ENCODE measurements at regions not wholly inside any gene's neighbourhood (a gene's known extent, or its start where the extent isn't known, plus 50 kb on each side); places are given as distances from the start of the nearest gene placed in this dataset.
"Not testable (repeated sequence)": the region's sequence is repeated elsewhere in the genome, so short reads cannot be mapped to it uniquely, and the experiment has no call there.

DNA sequence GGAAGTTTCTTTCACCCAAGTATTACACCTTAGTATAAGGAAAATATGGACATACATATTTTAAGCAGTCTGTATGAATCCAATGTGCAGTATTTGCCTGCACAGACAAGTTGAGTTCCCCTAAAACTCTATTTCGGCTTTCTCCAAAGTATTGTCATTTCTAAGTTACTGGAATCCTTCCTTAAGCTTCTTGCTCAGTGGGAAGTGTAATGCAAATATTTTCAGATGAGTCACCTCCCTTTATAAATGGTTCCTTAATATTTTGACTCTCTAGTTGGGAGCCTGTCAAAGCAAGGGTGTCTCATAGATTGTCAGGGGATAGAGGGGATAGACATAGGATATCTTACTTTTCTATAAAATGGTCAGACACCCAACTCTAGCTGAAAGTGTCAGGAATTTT is 178.6 kb downstream of the NAA11 start:
- no peak overlapping the region for H3K4me3 ChIP-seq (ENCODE audit: low read length)
- DNase-seq (ENCODE audit: low read depth) = peak; percentile 42
- TF ChIP-seq, protein P1, sequence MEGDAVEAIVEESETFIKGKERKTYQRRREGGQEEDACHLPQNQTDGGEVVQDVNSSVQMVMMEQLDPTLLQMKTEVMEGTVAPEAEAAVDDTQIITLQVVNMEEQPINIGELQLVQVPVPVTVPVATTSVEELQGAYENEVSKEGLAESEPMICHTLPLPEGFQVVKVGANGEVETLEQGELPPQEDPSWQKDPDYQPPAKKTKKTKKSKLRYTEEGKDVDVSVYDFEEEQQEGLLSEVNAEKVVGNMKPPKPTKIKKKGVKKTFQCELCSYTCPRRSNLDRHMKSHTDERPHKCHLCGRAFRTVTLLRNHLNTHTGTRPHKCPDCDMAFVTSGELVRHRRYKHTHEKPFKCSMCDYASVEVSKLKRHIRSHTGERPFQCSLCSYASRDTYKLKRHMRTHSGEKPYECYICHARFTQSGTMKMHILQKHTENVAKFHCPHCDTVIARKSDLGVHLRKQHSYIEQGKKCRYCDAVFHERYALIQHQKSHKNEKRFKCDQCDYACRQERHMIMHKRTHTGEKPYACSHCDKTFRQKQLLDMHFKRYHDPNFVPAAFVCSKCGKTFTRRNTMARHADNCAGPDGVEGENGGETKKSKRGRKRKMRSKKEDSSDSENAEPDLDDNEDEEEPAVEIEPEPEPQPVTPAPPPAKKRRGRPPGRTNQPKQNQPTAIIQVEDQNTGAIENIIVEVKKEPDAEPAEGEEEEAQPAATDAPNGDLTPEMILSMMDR (IDR thresholded peaks at IDR 0.05; ENCODE audit: insufficient read depth, low read depth, low read length, missing control alignments) = no peak

DNA sequence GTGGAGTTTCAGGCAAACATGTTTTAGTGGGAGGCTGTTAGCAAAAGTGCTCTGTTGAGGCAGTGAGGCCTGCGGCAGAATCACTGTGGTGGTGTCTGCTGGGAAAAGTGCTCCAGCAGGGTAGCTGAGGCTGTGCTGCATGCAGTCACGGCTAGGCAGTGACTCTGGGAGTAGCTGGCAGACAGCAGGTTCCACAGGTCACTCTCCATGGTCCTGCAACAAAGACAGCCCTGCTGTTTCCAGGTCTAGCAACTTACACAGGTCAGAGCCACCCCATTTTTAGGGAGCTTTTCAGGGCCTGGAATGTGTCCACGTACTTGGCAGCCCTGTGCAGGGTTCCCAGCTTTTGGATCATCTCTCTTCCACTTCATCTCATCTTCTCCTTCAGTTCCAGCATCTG is 184.3 kb downstream of the NAA11 start:
- TF ChIP-seq, protein P1 (IDR thresholded peaks at IDR 0.05; ENCODE audit: insufficient read depth, low read depth, low read length, missing control alignments) = no peak
- no peak overlapping the region for H3K4me3 ChIP-seq (ENCODE audit: low read length)
- peak; percentile 69 for DNase-seq (ENCODE audit: low read depth)

DNA sequence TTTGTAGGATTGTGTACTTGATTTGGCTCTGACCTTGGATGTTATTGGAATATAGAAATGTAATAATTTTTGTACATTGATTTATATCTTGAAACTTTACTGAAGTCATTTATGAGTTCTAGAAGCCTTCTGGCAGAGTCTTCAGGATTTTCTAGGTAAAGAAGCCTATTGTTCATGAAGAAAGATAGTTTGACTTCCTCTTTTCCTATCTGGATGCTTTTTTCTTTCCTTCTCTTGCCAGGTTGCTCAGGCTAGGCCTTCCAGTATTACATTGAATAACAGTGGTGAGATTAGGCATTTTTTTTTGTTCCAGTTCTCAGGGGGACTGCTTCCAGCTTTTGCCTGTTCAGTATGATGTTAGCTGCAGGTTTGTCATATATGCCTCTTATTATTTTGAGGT is 191.1 kb downstream of the NAA11 start:
- DNase-seq (ENCODE audit: low read depth) = no peak
- TF ChIP-seq, protein P1 (IDR thresholded peaks at IDR 0.05; ENCODE audit: insufficient read depth, low read depth, low read length, missing control alignments) = no peak
- H3K4me3 ChIP-seq (ENCODE audit: low read length) = no peak overlapping the region

DNA sequence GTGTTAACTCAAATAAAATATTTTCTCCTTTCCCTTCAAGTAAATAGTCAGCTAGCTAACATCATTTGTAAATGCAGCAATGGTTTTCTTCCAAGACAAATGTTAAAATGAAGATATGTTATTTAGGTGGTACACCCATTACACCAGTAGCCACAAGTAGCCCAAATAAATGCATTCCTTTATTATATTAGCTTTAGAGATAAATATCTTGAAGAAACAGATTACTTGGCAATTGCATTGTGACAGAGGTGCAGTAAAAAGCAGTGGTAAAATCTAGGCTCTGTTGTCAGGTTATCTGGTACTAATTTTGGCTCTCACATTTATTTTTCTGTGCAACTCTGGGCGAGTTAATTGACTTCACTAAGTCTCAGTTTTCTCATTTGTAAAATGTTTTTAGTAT is 193.0 kb downstream of the NAA11 start:
- no peak overlapping the region for H3K4me3 ChIP-seq (ENCODE audit: low read length)
- DNase-seq (ENCODE audit: low read depth) = no peak
- TF ChIP-seq, protein P1 (IDR thresholded peaks at IDR 0.05; ENCODE audit: insufficient read depth, low read depth, low read length, missing control alignments) = no peak

DNA sequence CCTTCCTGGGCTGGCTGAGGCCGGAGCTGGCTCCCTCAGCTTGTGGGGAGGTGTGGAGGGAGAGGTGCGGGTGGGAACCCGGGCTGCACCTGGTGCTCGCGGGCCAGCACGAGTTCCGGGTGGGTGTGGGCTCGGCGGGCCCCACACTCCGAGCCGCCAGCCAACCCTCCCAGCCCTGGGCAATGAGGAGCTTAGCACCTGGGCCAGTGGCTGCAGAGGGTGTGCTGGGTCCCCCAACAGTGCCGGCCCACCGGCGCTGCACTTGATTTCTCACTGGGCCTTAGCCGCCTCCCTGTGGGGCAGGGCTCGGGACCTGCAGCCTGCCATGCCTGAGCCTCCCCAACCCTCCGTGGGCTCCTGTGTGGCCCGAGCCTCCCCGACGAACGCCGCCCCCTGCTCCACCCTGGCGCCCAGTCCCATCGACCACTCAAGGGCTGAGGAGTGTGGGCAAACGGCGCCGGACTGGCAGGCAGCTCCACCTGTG is 182.7 kb upstream of the PAQR3 start:
- no peak for DNase-seq (ENCODE audit: low read depth)
- no peak overlapping the region for H3K4me3 ChIP-seq (ENCODE audit: low read length)
- TF ChIP-seq, protein P1 (IDR thresholded peaks at IDR 0.05; ENCODE audit: insufficient read depth, low read depth, low read length, missing control alignments) = no peak

DNA sequence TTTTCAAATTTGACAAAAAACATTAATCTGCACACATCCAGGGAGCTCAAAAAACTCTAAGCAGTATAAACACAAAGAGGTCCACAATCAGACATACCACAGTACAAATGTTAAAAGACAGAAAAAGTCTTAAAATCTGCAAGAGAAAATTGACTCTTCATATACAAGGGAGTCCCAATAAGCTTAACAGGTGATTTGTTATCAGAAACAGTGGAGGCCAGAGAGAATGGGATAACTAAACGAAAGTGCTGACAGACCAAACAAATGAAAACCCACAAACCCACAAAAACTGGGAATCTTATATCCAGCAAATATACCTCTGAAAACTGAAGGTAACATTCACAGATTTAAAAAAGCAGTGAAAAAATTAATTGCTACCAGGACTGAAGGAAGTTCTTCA is 182.0 kb upstream of the PAQR3 start:
- no peak for DNase-seq (ENCODE audit: low read depth)
- TF ChIP-seq, protein P1 (IDR thresholded peaks at IDR 0.05; ENCODE audit: insufficient read depth, low read depth, low read length, missing control alignments) = no peak
- no peak overlapping the region for H3K4me3 ChIP-seq (ENCODE audit: low read length)

DNA sequence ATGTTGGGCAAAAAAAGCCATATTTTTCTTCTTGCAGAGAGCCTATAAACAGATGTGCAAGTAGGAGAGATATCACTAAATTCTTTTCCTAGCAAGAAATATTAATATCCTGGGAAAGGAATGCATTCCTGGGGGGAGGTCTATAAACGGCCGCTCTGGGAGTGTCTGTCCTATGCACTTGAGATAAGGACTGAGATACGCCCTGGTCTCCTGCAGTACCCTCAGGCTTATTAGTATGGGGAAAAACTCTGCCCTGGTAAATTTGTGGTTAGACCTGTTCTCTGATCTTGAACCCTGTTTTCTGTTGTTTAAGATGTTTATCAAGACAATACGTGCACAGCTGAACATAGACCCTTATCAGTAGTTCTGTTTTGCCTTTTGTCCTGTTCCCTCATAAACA is 177.8 kb upstream of the PAQR3 start:
- DNase-seq (ENCODE audit: low read depth); H3K4me3 ChIP-seq (ENCODE audit: low read length): not testable (repeated sequence)

Data from epithelial cell of esophagus (primary cell).